IPS DF 4.7 (cell line): ENCODE measurements at regions not wholly inside any gene's neighbourhood (a gene's known extent, or its start where the extent isn't known, plus 50 kb on each side); places are given as distances from the start of the nearest gene placed in this dataset.
"Not testable (repeated sequence)": the region's sequence is repeated elsewhere in the genome, so short reads cannot be mapped to it uniquely, and the experiment has no call there.

Experiments
- DNase-seq: peaks from one replicate; pipeline ENCODE4 v3.0.0-alpha.2; 2013; ENCODE audit warnings: low spot score; ENCODE audit errors: extremely low read depth

- DNase-seq = no peak
These were observed 217.3 kb upstream of the CCDC196 start for GRCh38 chr14:66268802-66269334.

- DNase-seq = no peak
These were observed 213.9 kb upstream of the CCDC196 start for GRCh38 chr14:66272221-66272620.

GRCh38 chr14:66273261-66273832, 212.8 kb upstream of the CCDC196 start:
- no peak for DNase-seq

- not testable (repeated sequence) for DNase-seq
These were observed 207.8 kb upstream of the CCDC196 start for GRCh38 chr14:66278418-66278817.

GRCh38 chr14:66281036-66281776, 205.0 kb upstream of the CCDC196 start:
- DNase-seq = no peak

GRCh38 chr14:66284346-66284745, 201.8 kb upstream of the CCDC196 start:
- no peak for DNase-seq

- DNase-seq = no peak
These were observed 197.7 kb upstream of the CCDC196 start for GRCh38 chr14:66288511-66288910.

- no peak for DNase-seq
These were observed 194.4 kb upstream of the CCDC196 start for GRCh38 chr14:66291756-66292155.

GRCh38 chr14:66293533-66294105, 192.6 kb upstream of the CCDC196 start:
- DNase-seq = no peak

- no peak for DNase-seq
These were observed 190.8 kb upstream of the CCDC196 start for GRCh38 chr14:66295386-66295785.

- no peak for DNase-seq
These were observed 185.3 kb upstream of the CCDC196 start for GRCh38 chr14:66300886-66301285.

GRCh38 chr14:66306101-66306500, 180.1 kb upstream of the CCDC196 start:
- no peak for DNase-seq

GRCh38 chr14:66311058-66311457, 175.1 kb upstream of the CCDC196 start:
- no peak for DNase-seq

GRCh38 chr14:66311990-66312389, 174.2 kb upstream of the CCDC196 start:
- DNase-seq = no peak

- DNase-seq = no peak
These were observed 173.7 kb upstream of the CCDC196 start for GRCh38 chr14:66312451-66312850.

- DNase-seq = no peak
These were observed 171.1 kb upstream of the CCDC196 start for GRCh38 chr14:66315098-66315497.

- no peak for DNase-seq
These were observed 170.6 kb upstream of the CCDC196 start for GRCh38 chr14:66315548-66315947.

- no peak for DNase-seq
These were observed 163.6 kb upstream of the CCDC196 start for GRCh38 chr14:66322564-66322963.

GRCh38 chr14:66330228-66330627, 155.9 kb upstream of the CCDC196 start:
- DNase-seq = no peak

GRCh38 chr14:66330916-66331315, 155.3 kb upstream of the CCDC196 start:
- no peak for DNase-seq

- DNase-seq = not testable (repeated sequence)
These were observed 152.9 kb upstream of the CCDC196 start for GRCh38 chr14:66333293-66333692.

- DNase-seq = no peak
These were observed 144.9 kb upstream of the CCDC196 start for GRCh38 chr14:66341239-66341638.

- no peak for DNase-seq
These were observed 140.2 kb upstream of the CCDC196 start for GRCh38 chr14:66345986-66346385.
